Tibial nerve (tissue), 4 donors: ENCODE measurements at regions not wholly inside any gene's neighbourhood (a gene's known extent, or its start where the extent isn't known, plus 50 kb on each side); places are given as distances from the start of the nearest gene placed in this dataset.

ENCODE experiments used
- DNase-seq, 2 donors: peaks; one replicate each; pipeline ENCODE4 v3.0.0-alpha.2; 2019; ENCODE audit warnings: low spot score in 2 of 2
- H3K27ac ChIP-seq, 4 donors: fragments of 200-600 bp; sonication (generic) in 3 of 4; one replicate each; pipeline ENCODE4 v1.5.1; 2017 to 2019; ENCODE audit warnings: mild to moderate bottlenecking in 1 of 4
- H3K27me3 ChIP-seq, 2 donors: fragments of 200-600 bp; sonication (generic) in 1 of 2; one replicate each; pipeline versions ENCODE4 v1.5.1 to v1.6.0; 2017 to 2019
- H3K36me3 ChIP-seq, 3 donors: fragments of 200-600 bp; sonication (generic); one replicate each; pipeline ENCODE4 v1.5.1; 2018 to 2019
- H3K4me1 ChIP-seq, 4 donors: fragments of 200-600 bp; sonication (generic) in 3 of 4; one replicate each; pipeline ENCODE4 v1.5.1; 2017 to 2019
- H3K4me3 ChIP-seq, 4 donors: fragments of 200-600 bp; sonication (generic) in 3 of 4; one replicate each; pipeline ENCODE4 v1.5.1; 2017 to 2019; ENCODE audit warnings: mild to moderate bottlenecking in 1 of 4, moderate library complexity in 1 of 4
- H3K9me3 ChIP-seq, 4 donors: fragments of 200-600 bp; sonication (generic) in 3 of 4; one replicate each; pipeline ENCODE4 v1.5.1; 2017 to 2019
- EP300 ChIP-seq, 2 donors: sonication (generic); formaldehyde crosslinking; IDR thresholded peaks; one replicate each; pipeline ENCODE4 v1.6.1; 2017; ENCODE audit warnings: antibody characterized with exemption in 2 of 2, mild to moderate bottlenecking in 1 of 2
- POLR2A ChIP-seq, 2 donors: fragments of 450-650 bp; IDR thresholded peaks; one replicate each; pipeline ENCODE4 v1.6.1; 2017; ENCODE audit warnings: antibody characterized with exemption in 2 of 2, mild to moderate bottlenecking in 2 of 2, moderate library complexity in 2 of 2
- WGBS, 2 donors: methylation state at CpG; one replicate each; pipeline ENCODE4 v1.1.5; 2018; 5-methylcytosine and 5-hydroxymethylcytosine counted together
- TF ChIP-seq, protein P1 (sequence below), 5 experiments: fragments of 200-600 bp in 3 of 5; fragments of 450-650 bp in 2 of 5; sonication (generic) in 3 of 5; IDR thresholded peaks; one replicate each; pipeline ENCODE4 v1.5.1; 2016 to 2019; ENCODE audit warnings: antibody characterized with exemption in 5 of 5, mild to moderate bottlenecking in 3 of 5, moderate library complexity in 2 of 5

DNA sequence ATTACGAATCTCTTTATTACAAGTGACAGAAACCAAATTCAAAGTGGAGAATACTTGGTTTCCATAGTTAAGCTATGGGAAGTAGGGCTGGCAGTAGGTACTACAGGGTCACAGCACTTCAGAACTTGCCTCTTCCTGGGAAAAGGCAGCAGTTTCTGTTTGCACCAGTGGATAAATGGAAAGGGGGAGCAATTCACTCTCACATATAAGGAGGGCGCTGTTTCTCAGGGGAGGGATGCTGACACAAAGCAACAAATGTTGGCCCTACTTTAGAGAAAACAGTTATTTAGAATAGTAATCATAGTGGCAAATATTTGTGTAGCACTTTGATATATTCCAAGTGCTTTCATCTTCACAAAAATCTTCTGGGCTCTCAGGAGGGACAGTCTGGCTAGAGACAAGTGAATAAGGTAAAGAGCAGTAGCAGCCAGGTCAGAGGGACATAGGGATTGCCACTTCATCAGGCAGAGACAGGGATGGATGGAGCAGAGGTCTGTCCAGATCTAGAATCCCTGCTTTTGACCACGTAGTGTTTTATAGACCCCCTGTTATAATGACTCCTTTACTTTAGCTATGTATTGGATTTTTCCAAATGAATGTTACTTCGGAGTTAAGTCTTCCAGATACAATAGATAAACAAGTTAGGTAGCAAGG is 554.8 kb upstream of the SGCD start:
- TF ChIP-seq POLR2A (IDR thresholded peaks at IDR 0.05) (no peak), EP300 (IDR thresholded peaks at IDR 0.05) (no peak)
- TF ChIP-seq, protein P1, sequence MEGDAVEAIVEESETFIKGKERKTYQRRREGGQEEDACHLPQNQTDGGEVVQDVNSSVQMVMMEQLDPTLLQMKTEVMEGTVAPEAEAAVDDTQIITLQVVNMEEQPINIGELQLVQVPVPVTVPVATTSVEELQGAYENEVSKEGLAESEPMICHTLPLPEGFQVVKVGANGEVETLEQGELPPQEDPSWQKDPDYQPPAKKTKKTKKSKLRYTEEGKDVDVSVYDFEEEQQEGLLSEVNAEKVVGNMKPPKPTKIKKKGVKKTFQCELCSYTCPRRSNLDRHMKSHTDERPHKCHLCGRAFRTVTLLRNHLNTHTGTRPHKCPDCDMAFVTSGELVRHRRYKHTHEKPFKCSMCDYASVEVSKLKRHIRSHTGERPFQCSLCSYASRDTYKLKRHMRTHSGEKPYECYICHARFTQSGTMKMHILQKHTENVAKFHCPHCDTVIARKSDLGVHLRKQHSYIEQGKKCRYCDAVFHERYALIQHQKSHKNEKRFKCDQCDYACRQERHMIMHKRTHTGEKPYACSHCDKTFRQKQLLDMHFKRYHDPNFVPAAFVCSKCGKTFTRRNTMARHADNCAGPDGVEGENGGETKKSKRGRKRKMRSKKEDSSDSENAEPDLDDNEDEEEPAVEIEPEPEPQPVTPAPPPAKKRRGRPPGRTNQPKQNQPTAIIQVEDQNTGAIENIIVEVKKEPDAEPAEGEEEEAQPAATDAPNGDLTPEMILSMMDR (IDR thresholded peaks at IDR 0.05): no peak

DNA sequence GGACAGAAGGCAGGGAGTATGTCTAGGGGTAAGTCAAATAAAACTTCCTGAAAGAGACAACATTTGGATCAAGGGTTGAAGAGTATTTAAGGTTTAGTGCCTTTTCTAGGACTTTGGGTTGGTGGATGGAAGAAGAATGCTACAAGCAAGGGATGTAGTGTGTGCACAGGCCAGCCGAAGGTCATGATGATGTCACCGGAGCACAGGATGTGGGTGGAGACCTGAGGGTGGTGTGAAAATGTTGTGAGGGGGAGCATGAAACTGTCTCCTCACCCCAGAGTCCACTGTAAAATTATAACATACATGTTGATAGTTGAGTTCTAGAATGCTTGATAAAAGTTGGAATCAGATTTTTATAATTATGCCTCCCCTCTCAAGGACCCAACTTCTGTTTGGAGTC is 553.3 kb upstream of the SGCD start:
- Histone ChIP-seq H3K36me3 (no peaks in the 10 kb centered on the region), H3K4me1 (no peaks in the 10 kb centered on the region), H3K4me3 (no peak overlapping the region), H3K27me3 (no peaks in the 10 kb centered on the region), H3K9me3 (no peaks in the 10 kb centered on the region), H3K27ac (no peak overlapping the region)
- no peak for DNase-seq
- WGBS, 2 donors: 76 to 84% methylated on average over 2 of the region's 2 CpGs
- TF ChIP-seq POLR2A (IDR thresholded peaks at IDR 0.05): no peak
- TF ChIP-seq EP300 (IDR thresholded peaks at IDR 0.05): no peak
- TF ChIP-seq, protein P1 (IDR thresholded peaks at IDR 0.05): no peak

More for the DNA sequence above, 554.8 kb upstream of the SGCD start:
- Histone ChIP-seq H3K4me3 (no peak overlapping the region), H3K27me3 (no peaks in the 10 kb centered on the region), H3K4me1 (no peaks in the 10 kb centered on the region), H3K27ac (no peak overlapping the region), H3K9me3 (no peaks in the 10 kb centered on the region), H3K36me3 (no peaks in the 10 kb centered on the region)
- no peak for DNase-seq
- WGBS, 2 donors: 65 to 66% methylated on average over 4 of the region's 4 CpGs

DNA sequence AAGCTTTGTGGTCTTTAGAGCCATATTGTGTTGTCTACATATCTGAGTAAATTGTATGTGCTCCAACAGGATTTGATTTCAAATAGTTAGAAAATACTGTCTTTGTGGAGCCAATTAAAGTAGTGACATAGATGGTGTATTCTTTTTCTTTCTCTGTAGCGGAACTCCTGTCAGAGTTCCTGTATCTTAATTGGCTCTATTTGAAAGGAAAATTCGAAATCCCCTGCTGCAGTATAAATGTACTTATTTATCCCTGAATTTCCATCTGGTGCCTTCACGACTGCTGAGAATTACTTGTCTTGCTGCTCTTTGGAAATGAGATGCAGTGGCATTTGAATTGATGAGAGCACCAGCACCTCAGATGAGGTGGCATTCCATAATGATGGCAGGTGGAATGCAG is 546.7 kb upstream of the SGCD start:
- WGBS, 2 donors: 76 to 78% methylated on average over 3 of the region's 3 CpGs

DNA sequence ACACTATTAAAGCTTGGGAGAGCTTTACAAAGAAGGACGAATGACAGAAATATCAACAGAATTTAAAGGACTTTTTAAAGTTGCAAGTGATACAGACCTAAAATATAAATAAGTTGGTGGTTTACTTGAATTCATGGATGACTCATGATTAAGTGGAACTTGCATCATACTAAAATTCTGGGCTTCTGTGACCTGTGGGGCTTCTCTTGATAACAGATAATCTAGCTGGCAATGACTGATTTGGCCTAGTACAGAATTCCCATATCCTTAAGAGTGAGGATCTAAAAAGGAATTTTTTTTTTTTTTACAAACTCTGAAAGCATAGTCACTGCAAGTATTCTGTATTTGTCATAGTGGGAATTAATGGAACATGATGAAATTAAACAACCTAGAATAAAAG is 543.7 kb upstream of the SGCD start:
- no peak overlapping the region for H3K4me3 ChIP-seq
- H3K4me1 ChIP-seq: no peaks in the 10 kb centered on the region
- DNase-seq: no peak
- H3K9me3 ChIP-seq: peaks cover 0 to 4% (median 0%) of the 10 kb centered on the region in 4 donors
- H3K36me3 ChIP-seq: no peaks in the 10 kb centered on the region
- 86% methylated on average over 1 of the region's 1 CpG for WGBS, 2 donors
- TF ChIP-seq, protein P1 (IDR thresholded peaks at IDR 0.05): no peak
- TF ChIP-seq POLR2A (IDR thresholded peaks at IDR 0.05): no peak
- TF ChIP-seq EP300 (IDR thresholded peaks at IDR 0.05): no peak
- no peaks in the 10 kb centered on the region for H3K27me3 ChIP-seq
- H3K27ac ChIP-seq: no peak overlapping the region

More for the DNA sequence above, 546.7 kb upstream of the SGCD start:
- TF ChIP-seq, protein P1 (IDR thresholded peaks at IDR 0.05): no peak
- TF ChIP-seq POLR2A (IDR thresholded peaks at IDR 0.05) (no peak), EP300 (IDR thresholded peaks at IDR 0.05) (no peak)
- H3K4me3 ChIP-seq: no peak overlapping the region
- H3K9me3 ChIP-seq: peaks cover 0 to 4% (median 0%) of the 10 kb centered on the region in 4 donors
- no peaks in the 10 kb centered on the region for H3K27me3 ChIP-seq
- no peaks in the 10 kb centered on the region for H3K36me3 ChIP-seq
- no peaks in the 10 kb centered on the region for H3K4me1 ChIP-seq
- no peak for DNase-seq
- no peak overlapping the region for H3K27ac ChIP-seq

DNA sequence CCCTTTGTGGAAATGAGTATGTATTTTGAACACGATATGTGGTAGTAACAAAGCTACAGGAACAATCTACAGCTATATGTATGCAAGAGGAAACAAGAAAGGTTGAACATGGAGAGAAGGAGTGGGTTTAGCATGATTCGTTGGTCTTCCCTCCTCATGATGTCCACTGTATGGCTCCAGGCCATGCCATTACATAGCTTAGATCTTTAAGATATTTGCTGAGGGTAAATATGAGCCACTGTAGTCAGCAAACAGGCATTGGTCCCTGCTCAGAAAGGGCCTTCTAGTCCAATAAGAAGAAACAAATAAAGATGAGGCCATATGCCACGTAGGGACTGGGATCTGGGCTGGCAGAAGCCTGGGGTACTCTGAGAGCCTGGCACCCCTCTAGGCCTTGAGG is 543.2 kb upstream of the SGCD start:
- DNase-seq: no peak
- Histone ChIP-seq H3K4me1 (no peaks in the 10 kb centered on the region), H3K27ac (no peak overlapping the region), H3K4me3 (no peak overlapping the region), H3K36me3 (no peaks in the 10 kb centered on the region), H3K27me3 (no peaks in the 10 kb centered on the region), H3K9me3 (peaks cover 0 to 4% (median 0%) of the 10 kb centered on the region in 4 donors)
- TF ChIP-seq, protein P1 (IDR thresholded peaks at IDR 0.05): no peak
- no peak for TF ChIP-seq EP300 (IDR thresholded peaks at IDR 0.05)
- no peak for TF ChIP-seq POLR2A (IDR thresholded peaks at IDR 0.05)
- 72 to 75% methylated on average over 3 of the region's 3 CpGs for WGBS, 2 donors
